ENCODE measurements at regions not wholly inside any gene's neighbourhood (a gene's known extent, or its start where the extent isn't known, plus 50 kb on each side); places are given as distances from the start of the nearest gene placed in this dataset.

DNA sequence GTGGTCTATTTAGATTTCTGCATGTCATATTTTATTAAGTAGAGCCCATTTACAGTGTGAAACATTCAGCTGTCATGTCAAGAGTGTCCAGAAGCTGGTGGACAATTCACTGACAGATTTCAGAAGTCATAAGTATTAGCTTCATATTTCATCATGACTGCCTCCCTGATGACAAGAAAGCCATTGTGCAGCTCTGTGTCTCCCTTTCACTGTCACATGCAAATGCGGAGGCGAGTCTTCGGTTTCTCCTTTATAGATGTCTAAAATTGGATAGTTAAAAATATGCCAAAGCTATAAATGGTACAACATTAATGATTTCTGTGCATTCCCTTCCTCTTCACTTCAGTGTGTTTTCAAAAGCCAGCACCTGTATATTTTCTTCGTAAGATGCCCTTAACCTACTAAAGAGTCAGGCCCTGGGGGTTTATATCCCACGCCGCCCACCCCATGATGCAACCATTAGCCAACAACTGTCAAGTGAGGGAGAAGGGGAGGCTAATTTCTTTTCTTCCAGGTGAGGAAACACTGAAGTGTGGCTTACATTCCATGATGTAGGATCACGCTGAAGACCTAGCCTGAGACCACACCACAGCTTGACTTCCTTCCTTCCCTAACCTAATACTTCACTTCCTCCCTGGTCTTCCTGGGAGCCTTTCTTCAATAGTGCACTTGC lies 99.6 kb upstream of the DDX18 start:
- no peak overlapping the region for H3K4me3 ChIP-seq
- peaks cover 9% of the 10 kb centered on the region for H3K9me3 ChIP-seq (replicated peaks)
- intact Hi-C loops (cut with micrococcal nuclease): no loop called here
- no peaks in the 10 kb centered on the region for H3K36me3 ChIP-seq
- TF ChIP-seq, protein P1, sequence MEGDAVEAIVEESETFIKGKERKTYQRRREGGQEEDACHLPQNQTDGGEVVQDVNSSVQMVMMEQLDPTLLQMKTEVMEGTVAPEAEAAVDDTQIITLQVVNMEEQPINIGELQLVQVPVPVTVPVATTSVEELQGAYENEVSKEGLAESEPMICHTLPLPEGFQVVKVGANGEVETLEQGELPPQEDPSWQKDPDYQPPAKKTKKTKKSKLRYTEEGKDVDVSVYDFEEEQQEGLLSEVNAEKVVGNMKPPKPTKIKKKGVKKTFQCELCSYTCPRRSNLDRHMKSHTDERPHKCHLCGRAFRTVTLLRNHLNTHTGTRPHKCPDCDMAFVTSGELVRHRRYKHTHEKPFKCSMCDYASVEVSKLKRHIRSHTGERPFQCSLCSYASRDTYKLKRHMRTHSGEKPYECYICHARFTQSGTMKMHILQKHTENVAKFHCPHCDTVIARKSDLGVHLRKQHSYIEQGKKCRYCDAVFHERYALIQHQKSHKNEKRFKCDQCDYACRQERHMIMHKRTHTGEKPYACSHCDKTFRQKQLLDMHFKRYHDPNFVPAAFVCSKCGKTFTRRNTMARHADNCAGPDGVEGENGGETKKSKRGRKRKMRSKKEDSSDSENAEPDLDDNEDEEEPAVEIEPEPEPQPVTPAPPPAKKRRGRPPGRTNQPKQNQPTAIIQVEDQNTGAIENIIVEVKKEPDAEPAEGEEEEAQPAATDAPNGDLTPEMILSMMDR (IDR thresholded peaks at IDR 0.05; ENCODE audit: borderline replicate concordance): no peak
- no peak for DNase-seq
- no peaks in the 10 kb centered on the region for H3K4me1 ChIP-seq
- no peaks in the 10 kb centered on the region for H3K27me3 ChIP-seq (ENCODE audit: low read depth)
- H3K27ac ChIP-seq (replicated peaks): no peak overlapping the region

DNA sequence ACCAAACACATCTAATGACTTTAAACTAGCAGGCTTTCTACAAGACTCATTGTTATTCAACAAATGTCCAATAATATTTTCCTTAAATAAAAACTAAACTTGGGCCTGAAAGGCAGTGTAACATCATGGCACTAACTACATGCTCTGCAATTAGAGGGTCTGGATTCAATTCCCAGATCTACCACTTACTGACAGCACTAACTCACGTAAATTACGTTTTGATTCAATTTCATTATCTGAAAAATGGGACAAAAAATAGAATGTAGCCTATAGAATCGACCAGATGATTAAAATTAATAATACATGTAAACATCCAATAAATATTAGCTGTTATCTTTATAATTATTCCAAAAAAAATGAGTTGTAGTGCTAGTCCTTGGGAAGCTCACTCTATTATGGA lies 98.0 kb upstream of the DDX18 start:
- no peaks in the 10 kb centered on the region for H3K36me3 ChIP-seq
- no peaks in the 10 kb centered on the region for H3K4me1 ChIP-seq
- no peak overlapping the region for H3K4me3 ChIP-seq
- no peak for DNase-seq
- peaks cover 11% of the 10 kb centered on the region for H3K27me3 ChIP-seq (ENCODE audit: low read depth)
- H3K9me3 ChIP-seq (replicated peaks): peaks cover 8% of the 10 kb centered on the region
- intact Hi-C loops (cut with micrococcal nuclease): no loop called here
- TF ChIP-seq, protein P1 (IDR thresholded peaks at IDR 0.05; ENCODE audit: borderline replicate concordance): no peak
- H3K27ac ChIP-seq (replicated peaks): no peak overlapping the region

DNA sequence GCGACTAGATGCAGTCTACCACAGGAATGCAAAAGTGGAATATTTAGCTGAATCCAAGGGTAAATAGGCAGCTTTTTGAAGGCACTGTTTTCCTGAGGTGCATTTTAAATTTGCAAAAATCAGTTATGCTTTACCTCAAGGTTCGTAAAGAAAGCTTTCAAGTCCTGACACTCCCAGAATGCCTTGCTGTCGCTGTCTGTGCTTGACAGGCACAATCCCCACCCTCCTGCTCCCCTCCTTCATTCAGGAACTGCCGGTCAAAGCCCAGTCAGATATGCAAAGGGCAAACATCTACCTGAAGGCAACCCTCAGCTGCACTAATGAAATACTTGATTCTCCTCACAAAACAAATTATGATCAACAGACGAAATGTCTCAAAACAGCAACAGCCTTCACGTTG lies 97.4 kb upstream of the DDX18 start:
- Histone ChIP-seq H3K27me3 (ENCODE audit: low read depth) (peaks cover 11% of the 10 kb centered on the region), H3K4me3 (no peak overlapping the region), H3K9me3 (replicated peaks) (peaks cover 2% of the 10 kb centered on the region), H3K36me3 (no peaks in the 10 kb centered on the region), H3K4me1 (no peaks in the 10 kb centered on the region), H3K27ac (replicated peaks) (no peak overlapping the region)
- TF ChIP-seq, protein P1 (IDR thresholded peaks at IDR 0.05; ENCODE audit: borderline replicate concordance): no peak
- no peak for DNase-seq
- intact Hi-C loops (cut with micrococcal nuclease): no loop called here

DNA sequence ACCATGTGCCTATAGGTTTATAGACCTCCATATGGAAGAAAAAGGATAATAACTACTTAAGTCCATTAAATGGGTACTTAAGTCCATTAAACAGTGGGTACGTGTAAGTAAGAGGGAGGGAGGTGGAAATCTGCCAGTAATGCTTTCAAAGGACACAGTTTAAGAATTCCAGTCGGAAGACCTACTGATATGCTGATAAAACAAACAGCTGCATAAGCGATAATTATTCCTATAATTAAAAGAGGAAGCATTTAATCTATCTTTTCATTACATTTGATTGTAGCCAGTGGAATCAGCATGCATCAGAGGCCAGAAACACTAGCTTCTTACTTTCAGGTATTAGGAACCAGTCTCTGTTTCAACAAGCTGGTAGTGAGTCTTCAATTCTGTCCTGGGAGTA lies 96.4 kb upstream of the DDX18 start:
- H3K9me3 ChIP-seq (replicated peaks): no peaks in the 10 kb centered on the region
- H3K27ac ChIP-seq (replicated peaks): no peak overlapping the region
- H3K36me3 ChIP-seq: no peaks in the 10 kb centered on the region
- H3K4me1 ChIP-seq: no peaks in the 10 kb centered on the region
- TF ChIP-seq, protein P1 (IDR thresholded peaks at IDR 0.05; ENCODE audit: borderline replicate concordance): no peak
- peaks cover 11% of the 10 kb centered on the region for H3K27me3 ChIP-seq (ENCODE audit: low read depth)
- no peak overlapping the region for H3K4me3 ChIP-seq
- intact Hi-C loops (cut with micrococcal nuclease): no loop called here
- no peak for DNase-seq

DNA sequence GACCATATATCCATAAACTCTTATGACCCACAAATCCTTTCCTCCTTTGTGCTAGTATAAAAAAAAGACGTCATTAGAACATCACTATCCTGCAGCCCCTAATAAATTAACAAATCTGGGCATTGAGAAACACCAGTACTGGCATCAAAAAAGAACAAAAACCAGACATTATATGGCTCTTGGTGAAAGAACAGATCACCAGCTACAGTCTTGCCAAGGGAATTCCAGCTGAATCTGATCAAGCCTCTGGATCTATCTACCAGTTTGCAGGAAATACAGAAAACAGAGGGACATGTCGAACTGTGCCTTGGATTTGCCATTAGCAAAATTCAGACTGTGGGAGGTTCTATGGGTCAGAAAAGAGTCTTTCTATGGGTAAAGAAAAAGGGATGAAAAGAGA lies 93.7 kb upstream of the DDX18 start:
- H3K27ac ChIP-seq (replicated peaks): no peak overlapping the region
- H3K27me3 ChIP-seq (ENCODE audit: low read depth): peaks cover 11% of the 10 kb centered on the region
- no peak overlapping the region for H3K4me3 ChIP-seq
- intact Hi-C loops (cut with micrococcal nuclease): no loop called here
- TF ChIP-seq, protein P1 (IDR thresholded peaks at IDR 0.05; ENCODE audit: borderline replicate concordance): no peak
- no peak for DNase-seq
- no peaks in the 10 kb centered on the region for H3K4me1 ChIP-seq
- no peaks in the 10 kb centered on the region for H3K36me3 ChIP-seq
- no peaks in the 10 kb centered on the region for H3K9me3 ChIP-seq (replicated peaks)

Data from left ventricle myocardium inferior (tissue), 1 donor.